Rectal smooth muscle tissue (tissue), 1 donor: ENCODE measurements at regions not wholly inside any gene's neighbourhood (a gene's known extent, or its start where the extent isn't known, plus 50 kb on each side); places are given as distances from the start of the nearest gene placed in this dataset.
"Not testable (repeated sequence)": the region's sequence is repeated elsewhere in the genome, so short reads cannot be mapped to it uniquely, and the experiment has no call there.

ENCODE experiments used
- H3K27ac ChIP-seq: one replicate; pipeline ENCODE4 v1.7.0; 2013; ENCODE audit warnings: low read depth, low read length, inconsistent platforms
- H3K27me3 ChIP-seq: one replicate; pipeline ENCODE4 v1.7.0; 2013; ENCODE audit warnings: low read length; ENCODE audit not compliant: control insufficient read depth, insufficient read depth
- H3K36me3 ChIP-seq: one replicate; pipeline ENCODE4 v1.7.0; 2013; ENCODE audit warnings: low read length; ENCODE audit not compliant: control insufficient read depth, insufficient read depth
- H3K4me1 ChIP-seq: one replicate; pipeline ENCODE4 v1.7.0; 2013; ENCODE audit warnings: low read length; ENCODE audit not compliant: control insufficient read depth, insufficient read depth
- H3K4me3 ChIP-seq: one replicate; pipeline ENCODE4 v1.7.0; 2013; ENCODE audit warnings: low read length
- H3K9ac ChIP-seq: one replicate; pipeline ENCODE4 v1.7.0; 2013; ENCODE audit warnings: low read length

DNA sequence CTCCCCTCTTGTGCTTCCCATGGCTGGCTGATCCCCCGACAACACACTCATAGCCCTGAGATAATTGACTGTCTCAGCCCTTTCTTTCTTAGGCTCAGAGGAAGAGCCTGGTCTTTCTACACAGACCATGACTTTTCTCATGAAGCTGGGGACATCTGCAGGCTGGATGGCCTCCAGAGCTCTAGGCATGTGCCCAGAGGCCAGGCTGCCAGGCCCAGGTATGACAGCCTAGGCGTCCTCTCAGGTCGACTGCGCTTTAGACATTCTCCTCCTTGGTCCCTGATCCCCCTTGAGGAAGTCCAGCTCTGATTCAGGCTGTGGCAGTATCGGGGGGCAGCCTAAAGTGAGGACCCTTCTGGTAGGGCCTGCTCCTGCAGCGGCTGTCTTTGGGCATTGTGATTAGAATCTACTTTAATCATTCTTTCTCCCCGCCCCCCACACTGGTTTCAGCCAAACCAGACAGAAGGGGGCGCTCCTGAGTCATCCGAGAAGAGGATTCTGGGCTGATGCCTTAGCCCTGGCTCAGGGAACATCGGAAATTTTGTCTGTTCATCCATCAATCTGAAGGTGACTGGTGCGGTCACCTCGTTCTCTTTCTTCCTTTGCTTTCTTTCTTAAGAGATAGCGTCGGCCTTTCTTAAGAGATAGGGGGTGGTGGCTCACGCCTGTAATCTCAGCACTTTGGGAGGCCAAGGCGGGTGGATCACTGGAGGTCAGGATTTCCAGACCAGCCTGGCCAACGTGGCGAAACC lies 66.5 kb upstream of the HSPA9 start:
- no peaks in the 10 kb centered on the region for H3K4me1 ChIP-seq
- H3K36me3 ChIP-seq = no peaks in the 10 kb centered on the region
- H3K27ac ChIP-seq = no peak overlapping the region
- no peak overlapping the region for H3K4me3 ChIP-seq
- no peaks in the 10 kb centered on the region for H3K27me3 ChIP-seq
- no peak overlapping the region for H3K9ac ChIP-seq

DNA sequence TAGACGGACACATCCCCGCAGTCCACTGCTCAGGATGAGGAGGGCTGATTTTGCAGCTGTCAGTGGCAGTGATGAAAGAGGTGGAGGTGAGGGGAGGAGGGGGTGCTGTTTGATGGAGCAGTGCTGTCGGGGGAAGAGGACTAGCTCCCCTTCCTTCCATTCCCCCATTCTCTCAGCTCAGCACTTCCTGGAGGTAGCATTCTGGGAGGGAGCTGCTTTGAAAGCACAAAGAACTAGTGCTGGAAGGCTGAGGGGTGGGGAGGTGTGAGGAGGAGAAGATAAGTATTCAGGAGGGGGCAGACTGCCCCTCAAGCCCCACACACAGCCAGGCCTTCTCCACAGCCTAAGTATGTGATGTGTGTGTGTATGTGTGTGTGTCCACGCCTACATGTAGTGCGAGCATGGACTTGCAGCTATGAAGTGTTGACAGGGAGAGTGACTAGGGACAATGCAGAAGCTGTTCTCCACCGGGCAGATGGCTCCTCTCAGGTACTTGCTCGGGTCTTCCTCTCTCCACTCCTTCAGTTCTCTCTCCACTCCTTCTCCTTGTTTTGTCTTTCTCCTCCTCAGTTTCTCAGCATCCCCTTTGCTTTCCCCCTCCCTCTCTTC lies 65.5 kb upstream of the HSPA9 start:
- Histone ChIP-seq H3K4me3 (no peak overlapping the region), H3K4me1 (no peaks in the 10 kb centered on the region), H3K27ac (no peak overlapping the region), H3K36me3 (no peaks in the 10 kb centered on the region), H3K9ac (no peak overlapping the region), H3K27me3 (no peaks in the 10 kb centered on the region)

DNA sequence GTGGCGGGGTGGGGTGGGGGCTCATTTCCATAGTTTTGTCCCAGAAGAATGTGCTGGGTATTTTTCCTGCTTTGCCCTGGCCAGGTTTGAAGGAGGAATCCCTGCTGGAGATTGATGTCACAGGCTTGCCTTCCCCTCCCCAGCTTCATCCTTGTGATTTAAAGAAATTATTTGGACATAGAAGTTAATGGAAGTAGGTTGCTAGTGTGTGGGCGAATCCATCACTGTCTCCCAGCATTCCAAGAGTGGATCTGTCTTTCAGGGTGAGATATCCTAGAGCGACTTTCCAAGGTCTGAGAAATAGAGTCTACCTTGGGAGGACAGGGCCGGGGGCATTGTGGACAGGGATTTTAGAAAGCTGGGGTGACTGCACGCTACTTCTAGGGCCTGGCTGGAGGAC lies 64.9 kb upstream of the HSPA9 start:
- H3K27me3 ChIP-seq = no peaks in the 10 kb centered on the region
- H3K36me3 ChIP-seq = no peaks in the 10 kb centered on the region
- peaks cover 2% of the 10 kb centered on the region for H3K4me1 ChIP-seq
- no peak overlapping the region for H3K9ac ChIP-seq
- H3K4me3 ChIP-seq = no peak overlapping the region
- H3K27ac ChIP-seq = no peak overlapping the region

DNA sequence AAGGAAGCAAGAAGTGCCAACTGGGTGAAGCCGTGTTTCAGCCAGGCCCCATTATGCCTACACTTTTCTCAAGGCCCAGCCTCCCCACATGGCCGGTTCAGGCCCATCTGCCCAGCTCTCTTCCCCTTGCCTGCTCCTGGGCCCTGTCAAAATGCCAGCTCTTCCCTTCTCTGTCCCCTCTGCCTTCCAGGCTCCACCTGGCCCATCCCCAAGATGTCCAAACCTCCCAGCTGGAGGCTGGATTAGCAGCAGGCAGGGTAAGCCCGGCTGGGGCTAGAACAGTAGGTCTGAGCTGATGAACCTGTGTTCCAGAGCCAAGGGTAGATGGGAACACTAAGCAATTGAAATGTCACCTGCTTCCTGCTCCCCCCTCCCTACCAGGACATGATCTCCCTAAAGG lies 64.1 kb upstream of the HSPA9 start:
- no peaks in the 10 kb centered on the region for H3K27me3 ChIP-seq

DNA sequence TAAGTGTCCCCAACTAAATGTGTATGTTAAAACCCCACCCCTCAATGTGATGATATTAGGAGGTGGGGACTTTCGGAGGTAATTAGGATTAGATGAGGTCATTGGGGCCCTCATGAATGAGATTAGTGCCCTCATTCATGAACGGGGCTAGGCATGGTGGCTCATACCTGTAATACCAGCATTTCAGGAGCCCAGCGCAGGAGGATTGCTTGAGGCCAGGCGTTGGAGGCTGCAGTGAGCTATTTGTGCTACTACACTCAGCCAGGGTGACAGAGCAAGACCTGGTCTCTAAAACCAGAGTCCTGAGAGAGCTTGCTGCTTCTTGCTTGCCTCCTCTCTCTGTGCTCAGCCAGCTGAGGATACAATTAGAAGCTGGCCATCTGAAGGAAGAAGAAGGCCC lies 62.1 kb upstream of the HSPA9 start:
- no peak overlapping the region for H3K9ac ChIP-seq

More for the DNA sequence above, 64.1 kb upstream of the HSPA9 start:
- Histone ChIP-seq H3K9ac (no peak overlapping the region), H3K4me1 (peaks cover 2% of the 10 kb centered on the region), H3K36me3 (no peaks in the 10 kb centered on the region), H3K4me3 (no peak overlapping the region), H3K27ac (no peak overlapping the region)

DNA sequence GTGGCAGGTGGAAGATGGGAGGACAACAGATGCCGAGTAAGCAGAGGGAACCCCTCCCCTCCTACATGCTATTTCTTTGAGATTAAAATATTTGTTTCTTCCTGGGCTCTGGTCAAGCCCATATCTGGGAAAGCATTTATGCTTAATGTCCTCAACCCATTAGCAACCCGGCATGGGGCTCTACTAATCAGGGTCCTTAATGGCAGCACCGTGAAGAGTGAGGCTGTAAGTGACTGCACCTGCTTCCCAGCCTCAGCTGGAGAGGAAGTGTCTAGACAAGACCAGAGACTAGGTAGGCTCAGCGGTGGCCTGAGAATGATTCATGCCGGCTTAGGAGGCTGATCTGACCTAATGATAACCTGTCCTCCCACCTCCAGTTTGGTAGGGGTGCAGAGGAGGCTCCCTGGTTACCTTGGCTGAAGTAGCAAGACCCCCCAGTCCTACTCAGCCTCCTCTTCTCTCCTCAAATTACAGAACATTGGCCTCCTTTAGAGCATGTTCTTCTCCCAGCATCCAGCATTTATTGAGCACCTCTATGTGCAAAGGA lies 61.3 kb upstream of the HSPA9 start:
- no peaks in the 10 kb centered on the region for H3K27me3 ChIP-seq
- H3K36me3 ChIP-seq = no peaks in the 10 kb centered on the region
- no peak overlapping the region for H3K9ac ChIP-seq
- peaks cover 7% of the 10 kb centered on the region for H3K4me1 ChIP-seq
- no peak overlapping the region for H3K4me3 ChIP-seq
- no peak overlapping the region for H3K27ac ChIP-seq

More for the DNA sequence above, 62.1 kb upstream of the HSPA9 start:
- no peaks in the 10 kb centered on the region for H3K27me3 ChIP-seq
- no peak overlapping the region for H3K4me3 ChIP-seq
- H3K4me1 ChIP-seq = peaks cover 7% of the 10 kb centered on the region
- H3K27ac ChIP-seq = no peak overlapping the region
- H3K36me3 ChIP-seq = no peaks in the 10 kb centered on the region

DNA sequence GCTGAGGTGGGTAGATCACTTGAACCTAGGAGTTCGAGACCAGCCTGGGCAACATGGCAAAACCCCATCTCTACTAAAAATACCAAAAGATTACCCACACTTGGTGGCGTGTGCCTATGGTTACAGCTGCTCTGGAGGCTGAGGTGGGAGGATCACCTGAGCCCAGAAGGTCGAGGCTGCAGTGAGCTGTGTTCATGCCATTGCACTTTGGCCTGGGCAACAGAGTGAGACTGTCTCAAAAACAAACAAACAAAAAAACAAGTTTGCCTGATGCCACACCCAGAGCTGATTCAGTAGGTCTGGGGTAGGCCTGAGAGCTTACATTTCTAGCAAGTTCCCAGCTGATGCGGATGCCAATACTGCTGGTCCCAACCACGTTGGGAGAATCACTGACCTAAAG lies 60.5 kb upstream of the HSPA9 start:
- no peaks in the 10 kb centered on the region for H3K27me3 ChIP-seq
- no peak overlapping the region for H3K4me3 ChIP-seq
- peak overlapping the region; percentile 1 for H3K27ac ChIP-seq
- H3K9ac ChIP-seq = no peak overlapping the region
- no peaks in the 10 kb centered on the region for H3K36me3 ChIP-seq
- peaks cover 7% of the 10 kb centered on the region for H3K4me1 ChIP-seq

DNA sequence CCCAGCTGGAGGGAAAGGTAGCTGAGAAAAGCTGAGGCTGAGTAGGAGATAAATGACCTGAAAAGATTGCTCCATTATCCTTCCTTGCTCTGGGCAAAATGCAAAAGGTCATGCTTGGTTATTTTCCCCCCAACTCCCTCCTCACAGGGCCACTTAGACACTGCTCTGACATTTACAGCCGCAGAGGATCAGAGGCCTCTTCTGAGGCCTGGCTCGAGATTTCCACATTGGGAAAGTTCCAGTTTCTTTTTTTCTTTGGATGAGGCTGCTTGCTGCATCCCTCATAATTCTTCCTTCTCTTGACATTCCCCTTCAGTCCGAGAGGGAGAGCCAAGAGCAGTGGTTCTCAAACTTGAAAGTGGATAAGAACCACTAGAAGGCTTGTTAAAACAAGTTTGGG lies 60.1 kb upstream of the HSPA9 start:
- Histone ChIP-seq H3K36me3 (no peaks in the 10 kb centered on the region), H3K9ac (no peak overlapping the region), H3K4me3 (no peak overlapping the region), H3K4me1 (peaks cover 7% of the 10 kb centered on the region), H3K27ac (peak overlapping the region; percentile 1), H3K27me3 (no peaks in the 10 kb centered on the region)

DNA sequence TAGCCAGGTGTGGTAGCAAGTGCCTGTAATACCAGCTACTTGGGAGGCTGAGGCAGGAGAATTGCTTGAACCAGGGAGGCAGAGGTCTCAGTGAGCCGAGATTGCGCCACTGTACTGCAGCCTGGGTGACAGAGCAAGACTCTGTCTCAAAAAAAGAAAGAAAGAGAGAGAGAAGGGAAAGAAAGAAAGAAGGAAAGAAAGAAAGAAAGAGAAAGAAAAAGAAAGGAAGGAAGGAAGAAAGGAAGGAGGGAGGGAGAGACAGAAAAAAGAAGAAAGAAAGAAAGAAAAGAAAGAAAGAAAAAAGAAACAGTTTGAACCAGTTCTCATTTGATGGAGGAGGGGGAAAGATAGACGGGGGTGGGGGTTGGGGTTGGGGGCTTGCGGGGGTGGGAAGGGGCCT lies 59.6 kb upstream of the HSPA9 start:
- not testable (repeated sequence) for H3K4me3 ChIP-seq, H3K27ac ChIP-seq, H3K27me3 ChIP-seq, H3K9ac ChIP-seq, H3K36me3 ChIP-seq, H3K4me1 ChIP-seq

DNA sequence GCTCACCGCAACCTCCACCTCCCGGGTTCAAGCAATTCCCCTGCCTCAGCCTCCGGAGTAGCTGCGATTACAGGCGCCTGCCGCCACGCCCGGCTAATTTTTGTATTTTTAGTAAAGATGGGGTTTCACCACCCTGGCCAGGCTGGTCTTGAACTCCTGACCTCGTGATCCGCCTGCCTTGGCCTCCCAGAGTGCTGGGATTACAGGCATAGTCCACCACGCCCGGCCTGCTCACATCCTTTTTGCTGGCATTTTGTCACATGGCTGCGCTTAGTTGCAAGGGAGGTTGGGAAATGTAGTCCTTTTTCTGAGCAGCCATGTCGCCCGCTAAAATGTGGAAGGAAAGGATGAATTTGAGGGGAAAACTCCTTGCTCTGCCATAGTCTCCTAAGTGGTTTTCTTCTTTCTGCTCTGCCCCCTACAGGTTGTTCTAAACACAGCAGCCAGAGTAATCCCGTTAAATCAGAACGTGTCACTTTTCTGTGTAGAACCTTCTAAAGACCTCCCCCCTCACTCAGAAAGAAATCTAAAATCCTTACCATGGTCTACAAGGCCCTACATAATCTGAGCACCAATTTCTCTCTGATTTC lies 57.8 kb upstream of the HSPA9 start:
- no peak overlapping the region for H3K9ac ChIP-seq

DNA sequence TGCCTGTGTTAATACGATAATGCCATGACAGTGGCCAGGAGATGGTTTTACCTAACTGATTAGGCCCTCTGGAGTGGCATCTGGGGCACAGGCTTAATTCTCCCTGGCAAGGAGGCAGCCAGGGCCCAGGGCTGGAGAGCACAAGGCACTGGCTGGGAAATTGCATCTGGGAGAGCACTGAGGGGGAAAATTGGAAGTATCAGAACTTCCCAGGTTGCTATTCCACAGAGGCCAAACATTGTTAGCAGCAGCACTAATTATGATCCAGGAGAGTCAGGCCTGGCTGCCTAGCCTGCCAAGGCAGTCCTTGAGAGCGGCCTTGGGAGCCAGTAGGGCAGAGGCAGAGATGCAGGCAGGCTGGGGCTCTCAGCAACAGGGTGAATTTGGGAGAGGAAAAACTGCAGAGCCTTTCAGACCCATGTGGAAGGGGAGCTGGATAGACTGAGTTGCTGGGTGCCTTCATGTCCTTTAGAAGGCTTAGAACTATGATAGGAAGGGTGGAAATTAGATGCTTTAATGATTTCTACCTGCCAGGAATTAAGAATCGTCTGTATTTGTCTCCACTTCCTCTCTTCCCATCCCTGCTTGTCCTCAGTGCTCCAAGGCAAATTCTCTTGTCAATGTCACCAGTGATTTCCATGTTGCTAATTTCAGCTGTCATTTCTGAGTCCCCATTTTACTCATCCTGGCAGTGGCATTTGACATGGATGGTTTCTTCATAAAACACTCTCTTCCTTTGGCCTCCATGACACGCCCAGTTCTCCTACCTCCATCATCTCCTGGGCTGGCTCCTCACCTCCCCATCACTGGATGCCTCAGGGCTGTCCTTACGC lies 56.1 kb upstream of the HSPA9 start:
- no peak overlapping the region for H3K9ac ChIP-seq
- H3K27me3 ChIP-seq = no peaks in the 10 kb centered on the region
- H3K36me3 ChIP-seq = no peaks in the 10 kb centered on the region
- H3K4me3 ChIP-seq = no peak overlapping the region
- peaks cover 7% of the 10 kb centered on the region for H3K4me1 ChIP-seq
- H3K27ac ChIP-seq = no peak overlapping the region

More for the DNA sequence above, 57.8 kb upstream of the HSPA9 start:
- Histone ChIP-seq H3K36me3 (no peaks in the 10 kb centered on the region), H3K27me3 (no peaks in the 10 kb centered on the region), H3K4me3 (no peak overlapping the region), H3K27ac (no peak overlapping the region), H3K4me1 (peaks cover 7% of the 10 kb centered on the region)

DNA sequence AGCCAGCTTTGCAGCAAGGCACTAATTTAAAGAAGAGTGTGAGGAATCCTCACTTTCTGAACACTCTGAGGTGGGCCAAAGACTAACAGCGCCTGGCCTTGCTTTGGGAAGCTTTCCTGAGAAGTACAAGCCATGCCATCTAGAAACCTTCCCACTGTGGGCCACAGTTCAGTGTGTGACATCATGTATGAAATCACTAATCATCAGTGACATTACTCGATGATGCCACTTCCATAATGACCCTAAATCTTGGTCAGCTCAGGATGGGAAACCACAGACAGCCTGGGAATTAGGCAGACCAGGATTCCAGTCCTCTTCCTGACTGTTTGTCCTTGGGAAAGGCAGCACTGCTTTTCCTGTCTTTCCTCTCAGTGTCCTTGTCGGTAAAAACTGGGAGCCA lies 54.2 kb upstream of the HSPA9 start:
- peaks cover 5% of the 10 kb centered on the region for H3K4me1 ChIP-seq
- H3K27me3 ChIP-seq = no peaks in the 10 kb centered on the region
- H3K36me3 ChIP-seq = no peaks in the 10 kb centered on the region
- no peak overlapping the region for H3K4me3 ChIP-seq
- H3K9ac ChIP-seq = no peak overlapping the region
- no peak overlapping the region for H3K27ac ChIP-seq
